GM12874 (cell line): ENCODE measurements at regions not wholly inside any gene's neighbourhood (a gene's known extent, or its start where the extent isn't known, plus 50 kb on each side); places are given as distances from the start of the nearest gene placed in this dataset.

ENCODE experiments used
- TF ChIP-seq, protein P1 (sequence below): IDR thresholded peaks from 2 replicates; pipeline ENCODE4 v1.5.1; 2011; ENCODE audit warnings: low read depth, mild to moderate bottlenecking, control low read depth, low read length, moderate library complexity; ENCODE audit not compliant: insufficient read depth

DNA sequence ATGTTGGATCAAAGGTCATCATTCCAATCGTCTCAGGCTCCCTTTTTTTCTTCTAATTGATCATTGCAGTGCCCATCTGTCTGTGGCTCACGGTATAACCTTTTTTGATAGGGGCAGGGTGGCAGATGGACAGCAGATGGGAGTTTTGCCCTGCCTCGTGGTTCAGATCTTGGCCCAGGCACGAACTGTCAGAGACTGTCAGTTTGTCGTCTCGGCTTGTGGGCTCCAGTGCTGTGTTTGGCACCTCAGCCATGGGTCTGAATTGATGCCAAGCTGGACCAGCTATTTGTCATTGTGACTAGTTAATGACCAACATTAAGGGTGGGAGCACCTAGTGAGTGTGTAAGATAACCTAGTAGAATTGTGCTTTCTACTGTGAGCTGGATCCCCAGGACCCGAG is 197.6 kb downstream of the PRL start:
- TF ChIP-seq, protein P1, sequence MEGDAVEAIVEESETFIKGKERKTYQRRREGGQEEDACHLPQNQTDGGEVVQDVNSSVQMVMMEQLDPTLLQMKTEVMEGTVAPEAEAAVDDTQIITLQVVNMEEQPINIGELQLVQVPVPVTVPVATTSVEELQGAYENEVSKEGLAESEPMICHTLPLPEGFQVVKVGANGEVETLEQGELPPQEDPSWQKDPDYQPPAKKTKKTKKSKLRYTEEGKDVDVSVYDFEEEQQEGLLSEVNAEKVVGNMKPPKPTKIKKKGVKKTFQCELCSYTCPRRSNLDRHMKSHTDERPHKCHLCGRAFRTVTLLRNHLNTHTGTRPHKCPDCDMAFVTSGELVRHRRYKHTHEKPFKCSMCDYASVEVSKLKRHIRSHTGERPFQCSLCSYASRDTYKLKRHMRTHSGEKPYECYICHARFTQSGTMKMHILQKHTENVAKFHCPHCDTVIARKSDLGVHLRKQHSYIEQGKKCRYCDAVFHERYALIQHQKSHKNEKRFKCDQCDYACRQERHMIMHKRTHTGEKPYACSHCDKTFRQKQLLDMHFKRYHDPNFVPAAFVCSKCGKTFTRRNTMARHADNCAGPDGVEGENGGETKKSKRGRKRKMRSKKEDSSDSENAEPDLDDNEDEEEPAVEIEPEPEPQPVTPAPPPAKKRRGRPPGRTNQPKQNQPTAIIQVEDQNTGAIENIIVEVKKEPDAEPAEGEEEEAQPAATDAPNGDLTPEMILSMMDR, result no peak

DNA sequence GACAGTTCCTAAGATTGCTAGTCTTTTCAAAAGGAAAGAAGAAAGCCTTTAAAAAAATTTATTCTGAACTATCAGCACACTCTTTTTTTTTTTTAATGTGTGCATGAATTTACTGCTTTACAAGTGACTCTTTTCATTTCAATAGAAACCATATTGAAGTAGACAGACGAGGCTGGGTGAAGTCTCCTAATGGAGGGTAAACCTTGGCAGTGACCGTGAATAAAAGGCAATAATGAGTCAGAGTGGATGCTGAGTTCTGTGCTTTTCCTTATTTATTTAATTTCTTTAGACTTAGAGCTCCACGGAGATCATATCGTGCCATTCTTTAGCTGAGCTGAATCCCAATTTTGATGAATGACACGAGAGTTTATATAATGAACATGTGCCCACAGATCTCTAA is 196.9 kb downstream of the PRL start:
- TF ChIP-seq, protein P1, result no peak

DNA sequence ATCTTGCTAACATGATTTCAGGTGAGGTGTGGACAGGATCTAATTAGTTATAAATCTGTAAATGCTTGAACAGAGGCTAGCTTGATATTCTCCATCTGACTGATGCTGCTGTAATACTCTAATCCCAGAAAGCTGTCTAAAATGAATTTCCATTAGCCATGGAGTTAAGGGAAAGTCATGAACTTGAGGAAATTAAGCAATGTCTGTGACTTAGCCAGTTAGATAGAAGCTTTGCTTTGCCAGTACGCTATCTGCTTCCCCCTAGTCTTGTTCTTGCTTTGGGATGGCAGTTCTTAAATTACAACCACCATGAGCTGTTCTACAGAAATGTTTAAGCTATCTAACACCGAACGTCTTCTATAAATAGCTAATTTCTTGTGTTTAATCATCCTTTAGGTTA is 195.7 kb downstream of the PRL start:
- TF ChIP-seq, protein P1, result no peak

DNA sequence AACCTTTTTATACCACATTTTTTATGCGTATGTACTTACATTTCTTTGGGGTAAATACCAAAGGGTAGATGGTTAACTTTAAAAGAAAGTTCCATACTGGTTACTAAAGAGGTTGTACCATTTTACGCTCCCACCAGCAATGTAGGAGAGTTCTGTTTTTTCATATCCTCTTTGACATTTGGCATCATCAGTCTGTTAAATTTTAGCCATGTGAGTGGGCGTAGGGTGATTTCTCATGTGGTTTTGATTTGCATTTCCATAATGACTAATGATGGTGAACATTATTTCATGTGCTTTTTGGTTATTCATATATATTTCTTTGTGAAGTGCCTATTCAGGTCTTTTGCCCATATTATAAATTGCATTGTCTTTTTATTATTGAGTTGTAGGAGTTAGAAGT is 194.2 kb downstream of the PRL start:
- TF ChIP-seq, protein P1, result no peak

DNA sequence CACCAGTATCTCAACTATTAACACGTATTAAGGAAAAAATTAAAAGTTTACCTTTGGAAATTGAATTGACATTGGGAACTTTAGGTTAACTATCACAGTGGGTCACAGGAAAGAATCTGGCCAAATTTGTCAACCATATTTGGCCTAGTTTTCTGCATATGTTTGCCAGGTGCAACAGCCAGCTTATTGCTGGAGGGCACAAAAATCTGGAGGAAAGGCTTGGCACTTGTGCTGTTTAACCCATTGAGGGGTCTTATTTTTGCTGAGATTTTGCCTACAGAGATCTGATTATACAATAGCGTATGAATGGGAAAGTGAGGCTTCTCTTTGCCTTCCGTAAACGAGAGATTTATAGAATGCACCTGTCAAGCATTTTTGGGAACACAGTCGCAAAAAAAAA is 190.4 kb downstream of the PRL start:
- TF ChIP-seq, protein P1, result no peak

DNA sequence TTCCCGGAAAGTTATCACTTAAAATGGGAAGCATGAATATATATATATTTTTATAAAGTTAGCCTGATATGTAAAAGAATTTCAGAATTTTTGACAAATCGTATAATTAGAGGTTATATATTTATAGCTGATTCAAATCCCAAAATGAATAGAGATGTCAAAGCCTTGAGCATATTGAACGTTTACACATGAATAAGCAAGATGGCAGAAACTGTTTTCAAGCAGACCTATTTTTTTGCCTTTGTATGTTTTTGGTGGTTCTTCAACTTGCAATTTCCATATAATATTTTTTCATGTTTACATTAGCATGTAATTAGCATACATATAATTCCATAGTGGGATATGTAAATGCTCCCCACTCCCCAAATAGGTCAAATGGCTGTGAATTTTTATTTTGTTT is 189.9 kb downstream of the PRL start:
- TF ChIP-seq, protein P1, result no peak

DNA sequence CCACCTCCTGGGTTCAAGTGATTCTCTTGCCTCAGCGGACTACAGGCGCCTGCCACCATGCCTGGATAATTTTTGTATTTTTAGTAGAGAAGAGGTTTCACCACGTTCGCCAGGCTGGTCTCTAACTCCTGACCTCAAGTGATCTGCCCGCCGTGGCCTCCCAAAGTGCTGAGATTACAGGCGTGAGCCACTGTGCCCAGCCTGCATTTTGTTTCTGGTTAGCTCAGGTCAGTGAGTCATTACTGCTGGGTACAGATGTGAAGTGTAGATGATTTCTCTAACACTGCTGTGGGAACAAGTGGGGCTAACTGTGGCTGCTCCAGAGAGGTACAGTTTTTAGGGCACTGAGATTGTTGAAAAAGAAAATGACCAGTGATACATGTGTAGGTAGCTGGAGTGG is 188.6 kb downstream of the PRL start:
- TF ChIP-seq, protein P1, result no peak

DNA sequence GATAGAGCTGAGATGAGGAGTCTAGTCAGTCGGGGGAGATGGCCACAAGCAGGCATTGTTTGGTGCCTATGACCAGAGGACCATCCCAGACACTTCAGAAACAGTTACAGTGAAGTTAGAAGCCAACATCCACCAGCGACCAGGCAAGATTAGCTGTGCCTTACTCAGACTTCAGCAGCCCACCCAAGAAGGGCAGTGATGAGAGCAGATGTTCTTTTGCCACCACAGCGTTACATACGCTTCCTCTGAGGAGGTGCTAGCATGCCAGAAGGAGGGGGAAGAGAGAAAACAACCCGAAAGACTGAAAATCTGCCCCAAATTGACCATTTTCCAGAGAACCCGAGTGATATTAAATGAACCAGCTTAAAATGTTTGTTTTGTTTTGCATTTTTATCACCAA is 186.8 kb downstream of the PRL start:
- TF ChIP-seq, protein P1, result no peak
